H1 (cell line): ENCODE measurements at regions not wholly inside any gene's neighbourhood (a gene's known extent, or its start where the extent isn't known, plus 50 kb on each side); places are given as distances from the start of the nearest gene placed in this dataset.

ENCODE experiments used
- HDAC6 ChIP-seq: IDR thresholded peaks from one replicate; pipeline ENCODE4 v1.7.1; 2012; ENCODE audit warnings: low read depth, mild to moderate bottlenecking, inconsistent platforms, low read length, moderate library complexity
- MAFK ChIP-seq: IDR thresholded peaks from 2 replicates; pipeline ENCODE4 v1.6.1; 2012; ENCODE audit warnings: low read depth, mild to moderate bottlenecking, improper control_type of control experiment, low read length
- RFX5 ChIP-seq: IDR thresholded peaks from 2 replicates; pipeline ENCODE4 v1.6.1; 2011; ENCODE audit warnings: low read depth, low read length, improper control_type of control experiment, borderline replicate concordance
- RNF2 ChIP-seq: fragments of 200-900, 300-1000 bp; sonication (generic); IDR thresholded peaks from 2 replicates; pipeline ENCODE4 v1.7.1; 2016; ENCODE audit warnings: borderline replicate concordance, low read depth, mild to moderate bottlenecking, antibody characterized with exemption, low read length; ENCODE audit not compliant: poor library complexity, severe bottlenecking; ENCODE audit errors: missing control alignments

GRCh38 chr12:74776378-74776777 lies 238.7 kb downstream of the ATXN7L3B start (continued):
- TF ChIP-seq RNF2 (no peak), HDAC6 (no peak), MAFK (no peak), RFX5 (no peak)
